Neural crest cell (in vitro differentiated cells): ENCODE measurements at regions not wholly inside any gene's neighbourhood (a gene's known extent, or its start where the extent isn't known, plus 50 kb on each side); places are given as distances from the start of the nearest gene placed in this dataset.

ENCODE experiments used
- DNase-seq: peaks from one replicate; pipeline ENCODE4 v3.0.0; 2021; ENCODE audit warnings: low read depth, mixed read lengths, low spot score
- H3K27ac Mint-ChIP-seq: one replicate; pipeline ENCODE4 v1.8.0; 2021; ENCODE audit warnings: mild to moderate bottlenecking, mixed read lengths; ENCODE audit not compliant: unreplicated experiment
- H3K27me3 Mint-ChIP-seq: 2 replicates; pipeline ENCODE4 v1.8.0; 2021; ENCODE audit warnings: low read depth, mild to moderate bottlenecking, mixed read lengths
- H3K36me3 Mint-ChIP-seq: 2 replicates; pipeline ENCODE4 v1.8.0; 2021; ENCODE audit warnings: low read depth, mild to moderate bottlenecking, mixed read lengths
- H3K4me1 Mint-ChIP-seq: 2 replicates; pipeline ENCODE4 v1.8.0; 2021; ENCODE audit warnings: mixed read lengths
- H3K4me3 Mint-ChIP-seq: one replicate; pipeline ENCODE4 v1.8.0; 2021; ENCODE audit warnings: mild to moderate bottlenecking, mixed read lengths
- H3K9me3 Mint-ChIP-seq: 2 replicates; pipeline ENCODE4 v1.8.0; 2021; ENCODE audit warnings: mixed read lengths
- CTCF ChIP-seq: fragments of 200-600 bp; sonication (generic); conservative IDR thresholded peaks from 2 replicates; pipeline ENCODE4 v1.5.0; 2021; ENCODE audit warnings: antibody characterized with exemption, mild to moderate bottlenecking

GRCh38 chr15:58286523-58286922 lies 145.3 kb upstream of the LIPC start:
- Mint-ChIP-seq H3K9me3 (no peaks in the 10 kb centered on the region), H3K4me3 (no peak overlapping the region), H3K36me3 (no peaks in the 10 kb centered on the region), H3K27ac (no peak overlapping the region), H3K4me1 (peaks cover 7% of the 10 kb centered on the region), H3K27me3 (no peaks in the 10 kb centered on the region)
- no peak for TF ChIP-seq CTCF
- DNase-seq: no peak

DNA sequence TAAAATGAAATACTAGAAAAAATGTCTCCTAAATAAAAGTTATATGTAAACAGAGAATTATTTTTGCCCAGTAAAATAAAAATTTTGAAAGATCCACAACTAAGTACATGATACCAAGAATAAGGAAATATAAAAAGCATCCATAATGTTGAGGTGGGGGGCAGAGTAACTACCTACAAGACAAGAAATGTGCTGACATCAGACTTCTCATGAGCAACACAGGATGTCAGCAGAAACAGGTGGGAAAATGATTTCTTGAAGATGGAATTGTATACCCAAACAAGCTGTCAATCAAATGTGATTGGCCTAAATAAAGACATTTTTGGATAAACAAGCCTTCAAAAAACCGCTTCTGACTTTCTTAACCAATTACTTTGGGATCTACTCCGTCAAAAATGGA lies 143.9 kb upstream of the LIPC start:
- Mint-ChIP-seq H3K9me3 (no peaks in the 10 kb centered on the region), H3K27ac (no peak overlapping the region), H3K27me3 (no peaks in the 10 kb centered on the region), H3K4me1 (no peaks in the 10 kb centered on the region), H3K4me3 (no peak overlapping the region), H3K36me3 (no peaks in the 10 kb centered on the region)
- DNase-seq: no peak
- TF ChIP-seq CTCF: no peak

DNA sequence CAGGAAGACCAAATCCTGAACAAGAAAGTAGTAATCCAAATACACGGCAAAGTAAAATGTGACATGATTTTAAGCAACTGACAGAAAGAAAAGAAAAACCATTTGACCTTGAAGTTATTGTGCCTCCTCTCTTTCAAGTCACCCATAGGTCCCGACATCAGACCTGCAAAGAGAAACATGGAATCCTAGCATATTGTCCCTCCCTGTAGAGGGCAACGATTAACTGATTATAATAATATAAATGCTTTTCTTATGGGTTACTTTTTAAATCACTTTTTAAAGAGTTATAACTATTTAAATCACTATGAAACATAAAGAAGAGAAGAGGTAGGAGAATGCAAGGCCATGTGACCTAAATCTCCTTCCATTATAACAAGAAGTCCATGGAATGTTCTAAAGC lies 143.2 kb upstream of the LIPC start:
- no peak overlapping the region for H3K4me3 Mint-ChIP-seq
- H3K27ac Mint-ChIP-seq: no peak overlapping the region
- no peak for DNase-seq
- no peaks in the 10 kb centered on the region for H3K27me3 Mint-ChIP-seq
- peaks cover 1% of the 10 kb centered on the region for H3K4me1 Mint-ChIP-seq
- TF ChIP-seq CTCF: no peak
- no peaks in the 10 kb centered on the region for H3K36me3 Mint-ChIP-seq
- no peaks in the 10 kb centered on the region for H3K9me3 Mint-ChIP-seq

DNA sequence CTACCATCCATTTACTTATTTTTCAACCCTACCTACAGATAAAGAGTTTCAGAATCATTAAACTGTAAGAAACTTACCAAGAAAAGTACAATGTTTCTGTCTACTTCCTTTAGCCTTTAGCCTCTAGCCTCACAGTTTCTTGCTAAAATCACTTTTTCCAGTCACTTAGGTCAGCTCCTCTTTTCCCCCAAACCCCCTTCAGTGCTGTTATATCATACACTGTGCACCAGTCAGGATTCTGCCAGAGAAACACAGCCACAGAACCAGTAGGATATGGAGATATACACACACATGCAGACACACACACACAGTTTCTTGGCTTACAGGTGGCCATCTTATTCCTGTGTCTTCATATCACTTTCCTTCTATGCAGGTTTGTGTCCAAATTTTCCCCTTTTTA lies 139.9 kb upstream of the LIPC start:
- peaks cover 4% of the 10 kb centered on the region for H3K36me3 Mint-ChIP-seq

GRCh38 chr15:58292751-58293175 lies 139.0 kb upstream of the LIPC start:
- Mint-ChIP-seq H3K27me3 (no peaks in the 10 kb centered on the region), H3K4me1 (peaks cover 18% of the 10 kb centered on the region), H3K36me3 (peaks cover 4% of the 10 kb centered on the region), H3K9me3 (peaks cover 2% of the 10 kb centered on the region), H3K27ac (no peak overlapping the region), H3K4me3 (no peak overlapping the region)
- no peak for DNase-seq
- TF ChIP-seq CTCF: no peak

More for the DNA sequence above, 139.9 kb upstream of the LIPC start:
- TF ChIP-seq CTCF: no peak
- no peak overlapping the region for H3K4me3 Mint-ChIP-seq
- H3K9me3 Mint-ChIP-seq: peaks cover 2% of the 10 kb centered on the region
- no peaks in the 10 kb centered on the region for H3K27me3 Mint-ChIP-seq
- DNase-seq: no peak
- H3K4me1 Mint-ChIP-seq: peaks cover 18% of the 10 kb centered on the region
- H3K27ac Mint-ChIP-seq: no peak overlapping the region
